NB4 (cell line): ENCODE measurements at regions not wholly inside any gene's neighbourhood (a gene's known extent, or its start where the extent isn't known, plus 50 kb on each side); places are given as distances from the start of the nearest gene placed in this dataset.

Experiments used
- DNase-seq: peaks from one replicate; pipeline ENCODE4 v3.0.0; 2010; ENCODE audit warnings: low read depth
- H3K4me3 ChIP-seq: one replicate; pipeline ENCODE4 v1.5.1; 2011; ENCODE audit warnings: mild to moderate bottlenecking, low read depth, low read length, moderate library complexity
- MYC ChIP-seq: IDR thresholded peaks from 2 replicates; pipeline ENCODE4 v1.6.1; 2011; ENCODE audit warnings: low read depth, low read length
- POLR2A ChIP-seq: IDR thresholded peaks from 2 replicates; pipeline ENCODE4 v1.6.1; 2011; ENCODE audit warnings: mild to moderate bottlenecking; ENCODE audit not compliant: insufficient read length; ENCODE audit errors: extremely low read depth
- TF ChIP-seq, protein P1 (sequence below): IDR thresholded peaks from one replicate; pipeline ENCODE4 v1.5.1; 2012; ENCODE audit warnings: low read depth, low read length
- TF ChIP-seq, protein P2 (sequence below): IDR thresholded peaks from 2 replicates; pipeline ENCODE4 v1.6.1; 2011; ENCODE audit warnings: low read depth, low read length

DNA sequence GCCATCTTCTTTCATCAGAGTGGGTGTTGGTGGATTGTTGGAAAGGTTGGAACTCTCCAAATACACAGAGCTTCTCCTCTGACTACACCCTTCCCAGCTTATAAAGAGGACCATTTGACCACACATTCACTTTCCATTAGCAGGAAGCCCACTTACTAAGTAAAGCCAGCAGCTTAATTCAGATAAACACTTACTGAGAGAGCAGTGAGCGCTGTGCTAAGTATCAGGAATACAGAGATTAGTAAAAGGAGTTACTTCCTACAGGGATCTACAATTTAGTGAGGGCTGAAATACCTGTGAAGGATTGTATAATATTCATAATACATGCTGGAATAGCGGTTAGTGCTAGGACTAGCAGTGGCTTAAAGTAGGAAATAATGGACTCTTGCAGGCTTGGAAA is 343.0 kb downstream of the NYAP2 start:
- H3K4me3 ChIP-seq = no peak overlapping the region
- DNase-seq = no peak
- TF ChIP-seq POLR2A (no peak), MYC (no peak)
- TF ChIP-seq, protein P1, sequence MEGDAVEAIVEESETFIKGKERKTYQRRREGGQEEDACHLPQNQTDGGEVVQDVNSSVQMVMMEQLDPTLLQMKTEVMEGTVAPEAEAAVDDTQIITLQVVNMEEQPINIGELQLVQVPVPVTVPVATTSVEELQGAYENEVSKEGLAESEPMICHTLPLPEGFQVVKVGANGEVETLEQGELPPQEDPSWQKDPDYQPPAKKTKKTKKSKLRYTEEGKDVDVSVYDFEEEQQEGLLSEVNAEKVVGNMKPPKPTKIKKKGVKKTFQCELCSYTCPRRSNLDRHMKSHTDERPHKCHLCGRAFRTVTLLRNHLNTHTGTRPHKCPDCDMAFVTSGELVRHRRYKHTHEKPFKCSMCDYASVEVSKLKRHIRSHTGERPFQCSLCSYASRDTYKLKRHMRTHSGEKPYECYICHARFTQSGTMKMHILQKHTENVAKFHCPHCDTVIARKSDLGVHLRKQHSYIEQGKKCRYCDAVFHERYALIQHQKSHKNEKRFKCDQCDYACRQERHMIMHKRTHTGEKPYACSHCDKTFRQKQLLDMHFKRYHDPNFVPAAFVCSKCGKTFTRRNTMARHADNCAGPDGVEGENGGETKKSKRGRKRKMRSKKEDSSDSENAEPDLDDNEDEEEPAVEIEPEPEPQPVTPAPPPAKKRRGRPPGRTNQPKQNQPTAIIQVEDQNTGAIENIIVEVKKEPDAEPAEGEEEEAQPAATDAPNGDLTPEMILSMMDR = no peak
- TF ChIP-seq, protein P2, sequence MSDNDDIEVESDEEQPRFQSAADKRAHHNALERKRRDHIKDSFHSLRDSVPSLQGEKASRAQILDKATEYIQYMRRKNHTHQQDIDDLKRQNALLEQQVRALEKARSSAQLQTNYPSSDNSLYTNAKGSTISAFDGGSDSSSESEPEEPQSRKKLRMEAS = no peak

DNA sequence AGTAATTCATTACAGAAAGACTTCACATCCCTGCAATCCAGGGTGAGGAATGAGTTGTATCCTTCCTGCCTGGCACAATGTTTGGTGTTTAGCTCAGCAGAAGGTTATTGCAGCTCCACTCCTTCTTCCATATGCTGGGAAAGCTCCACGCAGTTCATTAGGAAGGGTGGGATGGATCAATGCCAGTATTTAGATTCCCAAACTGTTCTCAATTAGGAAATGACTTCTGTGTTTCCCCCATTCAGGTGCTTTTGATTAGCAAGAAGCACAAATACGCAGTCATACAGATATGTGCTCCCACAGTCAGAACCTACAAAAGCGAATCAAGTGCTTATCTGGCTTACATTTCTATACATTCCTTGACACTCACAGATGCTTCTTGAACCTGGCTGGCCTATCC is 340.6 kb downstream of the NYAP2 start:
- no peak for DNase-seq

DNA sequence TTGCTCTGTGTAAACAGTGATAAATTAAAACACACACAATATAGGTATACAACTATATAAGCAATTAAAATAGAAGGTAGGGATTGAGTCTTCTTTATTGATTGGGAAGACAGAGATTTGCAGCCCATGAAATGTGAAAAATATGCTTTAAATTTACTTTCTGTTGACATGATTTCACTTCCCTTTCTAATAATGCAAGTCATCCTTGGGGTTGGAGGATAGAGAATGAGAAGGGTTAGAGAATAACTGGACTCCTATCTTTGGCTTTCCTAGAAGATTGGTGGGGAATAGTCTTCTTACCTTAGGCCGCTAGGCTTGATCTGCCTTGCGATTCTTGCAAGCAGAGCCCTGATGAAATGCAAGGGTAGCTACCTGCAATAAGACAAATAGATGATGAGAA is 339.8 kb downstream of the NYAP2 start:
- H3K4me3 ChIP-seq = no peak overlapping the region
- DNase-seq = no peak
- TF ChIP-seq POLR2A (no peak), MYC (no peak)
- TF ChIP-seq, protein P2 = no peak
- TF ChIP-seq, protein P1 = no peak

More for the DNA sequence above, 340.6 kb downstream of the NYAP2 start:
- no peak for TF ChIP-seq POLR2A
- TF ChIP-seq, protein P1 = no peak
- no peak for TF ChIP-seq MYC
- TF ChIP-seq, protein P2 = no peak
- H3K4me3 ChIP-seq = no peak overlapping the region

DNA sequence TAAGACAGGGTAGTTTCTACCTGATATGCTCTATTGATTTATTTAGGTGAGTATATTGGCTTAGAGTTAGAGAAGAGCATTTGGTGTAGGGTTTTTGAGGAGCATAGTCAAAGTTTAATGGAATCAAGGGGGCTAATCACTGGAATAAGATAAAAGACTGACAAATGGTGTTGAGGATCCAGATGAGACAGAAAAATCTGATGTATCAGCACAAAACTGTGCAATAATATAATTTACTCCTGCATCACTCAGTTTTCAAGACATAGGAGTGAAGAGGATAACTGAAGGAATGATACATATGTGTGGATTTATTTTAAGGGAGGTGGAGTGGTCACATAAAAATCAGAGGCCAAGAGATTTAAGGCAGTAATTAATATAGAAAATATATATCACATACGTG is 339.2 kb downstream of the NYAP2 start:
- no peak overlapping the region for H3K4me3 ChIP-seq
- TF ChIP-seq, protein P2 = no peak
- TF ChIP-seq, protein P1 = no peak
- TF ChIP-seq POLR2A (no peak), MYC (no peak)
- DNase-seq = no peak

DNA sequence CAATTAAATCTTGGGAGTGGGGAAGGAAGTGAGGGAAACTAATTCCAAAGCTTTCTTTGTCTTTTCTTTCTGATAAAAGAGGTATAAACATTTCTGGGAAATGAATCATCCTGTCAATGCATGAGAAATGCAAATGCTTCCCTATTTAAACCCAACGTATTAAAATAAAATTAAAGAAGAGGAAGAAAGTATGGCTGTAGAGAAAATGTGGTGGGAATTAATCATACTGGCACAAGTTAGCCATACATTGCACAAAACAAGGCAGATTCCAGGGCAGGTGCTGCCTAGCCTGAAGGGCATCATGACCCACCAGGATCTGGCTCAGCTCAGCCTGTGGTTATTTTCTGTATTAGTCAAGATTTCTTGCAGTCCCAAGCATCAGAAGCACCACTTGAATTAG is 338.0 kb downstream of the NYAP2 start:
- TF ChIP-seq MYC (no peak), POLR2A (no peak)
- TF ChIP-seq, protein P1 = no peak
- TF ChIP-seq, protein P2 = no peak
- no peak for DNase-seq

DNA sequence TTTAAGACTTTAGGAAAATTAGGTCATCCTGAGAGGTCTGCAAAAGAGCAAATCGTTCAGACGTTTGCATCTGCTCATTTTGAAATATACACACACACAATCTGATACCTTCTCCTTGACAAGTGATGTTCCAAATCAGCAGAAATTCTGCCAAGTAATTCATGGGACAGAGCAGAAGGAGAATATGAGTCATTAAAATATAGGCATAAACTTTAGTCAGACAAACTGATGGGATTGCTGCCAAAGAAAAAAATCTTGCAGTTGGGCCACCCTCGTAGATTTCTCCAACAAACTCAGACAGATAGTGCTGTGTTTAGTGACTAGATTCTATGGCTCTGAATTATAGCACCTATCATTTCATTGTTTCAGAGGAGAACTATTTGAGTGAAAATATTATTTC is 336.3 kb downstream of the NYAP2 start:
- TF ChIP-seq MYC = no peak
- TF ChIP-seq, protein P2 = no peak
- TF ChIP-seq, protein P1 = no peak
- no peak for DNase-seq

More for the DNA sequence above, 338.0 kb downstream of the NYAP2 start:
- H3K4me3 ChIP-seq = no peak overlapping the region

More for the DNA sequence above, 336.3 kb downstream of the NYAP2 start:
- H3K4me3 ChIP-seq = no peak overlapping the region
